ENCODE measurements at regions not wholly inside any gene's neighbourhood (a gene's known extent, or its start where the extent isn't known, plus 50 kb on each side); places are given as distances from the start of the nearest gene placed in this dataset.

DNA sequence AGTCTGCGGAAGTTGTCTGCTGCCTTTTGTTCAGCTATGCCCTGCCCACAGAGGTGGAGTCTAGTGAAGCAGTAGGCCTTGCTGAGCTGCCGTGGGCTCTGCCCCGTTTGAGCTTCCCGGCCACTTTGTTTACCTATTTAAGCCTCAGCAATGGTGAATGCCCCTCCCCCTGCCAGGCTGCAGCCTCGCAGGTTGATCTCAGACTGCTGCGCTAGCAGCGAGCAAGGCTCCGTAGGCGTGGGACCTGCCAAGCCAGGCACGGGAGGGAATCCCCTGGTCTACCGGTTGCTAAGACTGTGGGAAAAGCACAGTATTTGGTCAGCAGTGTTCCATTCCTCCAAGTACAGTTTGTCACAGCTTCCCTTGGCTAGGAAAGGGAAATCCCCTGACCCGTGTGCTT is 143.6 kb downstream of the DYRK2 start:
- Histone ChIP-seq H3K36me3 (ENCODE audit: control insufficient read depth in 2 of 2, extremely low read depth in 1 of 2, insufficient read depth in 2 of 2, low read length in 2 of 2) (no peaks in the 10 kb centered on the region), H3K27me3 (ENCODE audit: control insufficient read depth in 2 of 2, insufficient read depth in 2 of 2, low read length in 2 of 2) (no peaks in the 10 kb centered on the region), H3K4me1 (ENCODE audit: control insufficient read depth, extremely low read depth, insufficient read depth, low read length) (no peaks in the 10 kb centered on the region), H3K9me3 (replicated peaks; ENCODE audit: control insufficient read depth, insufficient read depth, low read length) (no peaks in the 10 kb centered on the region), H3K9ac (replicated peaks; ENCODE audit: extremely low read depth, insufficient read depth, low read length) (no peak overlapping the region), H3K27ac (ENCODE audit: insufficient read depth, low read depth, low read length) (no peak overlapping the region), H4K20me1 (replicated peaks; ENCODE audit: control insufficient read depth, extremely low read depth, insufficient read depth, low read length) (no peaks in the 10 kb centered on the region), H2AFZ (ENCODE audit: low read depth, low read length) (no peak overlapping the region), H3K9me1 (replicated peaks; ENCODE audit: control insufficient read depth, extremely low read depth, insufficient read depth, low read length) (no peaks in the 10 kb centered on the region), H3K4me3 (replicated peaks in 1 of 3; ENCODE audit: insufficient read depth in 1 of 3, low read depth in 1 of 3, low read length in 3 of 3) (no peak overlapping the region), H3K79me2 (ENCODE audit: control insufficient read depth, insufficient read depth, low read length) (no peaks in the 10 kb centered on the region), H3K4me2 (ENCODE audit: insufficient read depth, low read length) (no peak overlapping the region)
- FAIRE-seq: no peak
- ChIA-PET CTCF (no interaction called here), POLR2A (no interaction called here)
- dilution Hi-C loops (cut with MboI; ENCODE audit: extremely low pct_ligation_motif_present, low sequenced_read_pairs) (no loop called here), intact Hi-C loops (cut with micrococcal nuclease) (no loop called here)
- no peak for DNase-seq (ENCODE audit: low read depth, low spot score)
- TF ChIP-seq MYC (IDR thresholded peaks at IDR 0.05; ENCODE audit: low read depth, low read length) (no peak), EZH2 (IDR thresholded peaks at IDR 0.05; ENCODE audit: borderline replicate concordance, low read depth, low read length, severe bottlenecking) (no peak), POLR2AphosphoS5 (IDR thresholded peaks at IDR 0.05; ENCODE audit: insufficient read depth, low read depth, low read length) (no peak), POLR2A (IDR thresholded peaks at IDR 0.05; ENCODE audit: low read depth, low read length) (no peak), FOS (IDR thresholded peaks at IDR 0.05; ENCODE audit: borderline replicate concordance, insufficient read depth, low read length) (no peak), JUN (IDR thresholded peaks at IDR 0.05; ENCODE audit: borderline replicate concordance, insufficient read depth, insufficient read length, low read depth) (no peak), GATA2 (IDR thresholded peaks at IDR 0.05; ENCODE audit: insufficient read depth, insufficient read length, low read depth, low read length) (no peak)
- TF ChIP-seq, protein P1, sequence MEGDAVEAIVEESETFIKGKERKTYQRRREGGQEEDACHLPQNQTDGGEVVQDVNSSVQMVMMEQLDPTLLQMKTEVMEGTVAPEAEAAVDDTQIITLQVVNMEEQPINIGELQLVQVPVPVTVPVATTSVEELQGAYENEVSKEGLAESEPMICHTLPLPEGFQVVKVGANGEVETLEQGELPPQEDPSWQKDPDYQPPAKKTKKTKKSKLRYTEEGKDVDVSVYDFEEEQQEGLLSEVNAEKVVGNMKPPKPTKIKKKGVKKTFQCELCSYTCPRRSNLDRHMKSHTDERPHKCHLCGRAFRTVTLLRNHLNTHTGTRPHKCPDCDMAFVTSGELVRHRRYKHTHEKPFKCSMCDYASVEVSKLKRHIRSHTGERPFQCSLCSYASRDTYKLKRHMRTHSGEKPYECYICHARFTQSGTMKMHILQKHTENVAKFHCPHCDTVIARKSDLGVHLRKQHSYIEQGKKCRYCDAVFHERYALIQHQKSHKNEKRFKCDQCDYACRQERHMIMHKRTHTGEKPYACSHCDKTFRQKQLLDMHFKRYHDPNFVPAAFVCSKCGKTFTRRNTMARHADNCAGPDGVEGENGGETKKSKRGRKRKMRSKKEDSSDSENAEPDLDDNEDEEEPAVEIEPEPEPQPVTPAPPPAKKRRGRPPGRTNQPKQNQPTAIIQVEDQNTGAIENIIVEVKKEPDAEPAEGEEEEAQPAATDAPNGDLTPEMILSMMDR (IDR thresholded peaks at IDR 0.05; ENCODE audit: extremely low read depth in 1 of 2, insufficient read depth in 1 of 2, low read depth in 1 of 2, low read length in 2 of 2): no peak
- no TSS peak for BruUV-seq (replicated peaks)
